Kidney capillary endothelial cell (primary cell): ENCODE measurements at regions not wholly inside any gene's neighbourhood (a gene's known extent, or its start where the extent isn't known, plus 50 kb on each side); places are given as distances from the start of the nearest gene placed in this dataset.
"Not testable (repeated sequence)": the region's sequence is repeated elsewhere in the genome, so short reads cannot be mapped to it uniquely, and the experiment has no call there.

ENCODE experiments used
- DNase-seq: peaks from one replicate; pipeline ENCODE4 v3.0.0-alpha.2; 2018; ENCODE audit warnings: low spot score

DNA sequence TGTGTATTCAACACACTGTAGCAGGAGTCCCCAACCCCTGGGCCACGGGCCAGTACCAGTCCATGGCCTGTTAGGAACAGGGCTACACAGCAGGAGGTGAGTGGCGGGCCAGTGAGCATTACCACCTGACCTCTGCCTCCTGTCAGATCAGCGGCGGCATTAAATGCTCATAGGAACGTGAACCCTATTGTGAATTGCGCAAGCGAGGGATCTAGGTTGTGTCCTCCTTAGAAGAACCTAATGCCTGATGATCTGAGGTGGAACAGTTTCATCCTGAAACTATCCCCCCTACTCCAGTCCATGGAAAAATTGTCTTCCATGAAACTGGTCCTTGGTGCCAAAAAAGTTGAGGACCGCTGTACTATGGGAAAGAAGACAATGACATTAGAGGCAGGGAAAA lies 386.9 kb downstream of the PREX1 start:
- no peak for DNase-seq

DNA sequence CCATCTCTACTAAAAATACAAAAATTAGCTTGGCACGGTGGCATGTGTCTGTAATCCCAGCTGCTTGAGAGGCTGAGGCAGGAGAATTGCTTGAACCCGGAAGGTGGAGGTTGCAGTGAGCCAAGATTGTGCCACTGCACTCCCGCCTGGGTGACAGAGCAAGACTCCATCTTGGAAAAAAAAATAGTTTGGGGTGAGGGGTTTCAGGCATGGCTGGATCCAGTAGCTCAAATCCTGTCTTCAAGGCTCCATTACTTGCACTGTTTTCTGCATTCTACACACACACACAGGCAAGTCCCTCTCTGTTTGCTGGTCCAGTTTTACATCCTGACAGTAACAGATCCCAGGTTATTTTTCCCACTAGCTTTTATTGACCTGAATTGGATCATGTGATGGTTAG lies 387.5 kb downstream of the PREX1 start:
- not testable (repeated sequence) for DNase-seq

DNA sequence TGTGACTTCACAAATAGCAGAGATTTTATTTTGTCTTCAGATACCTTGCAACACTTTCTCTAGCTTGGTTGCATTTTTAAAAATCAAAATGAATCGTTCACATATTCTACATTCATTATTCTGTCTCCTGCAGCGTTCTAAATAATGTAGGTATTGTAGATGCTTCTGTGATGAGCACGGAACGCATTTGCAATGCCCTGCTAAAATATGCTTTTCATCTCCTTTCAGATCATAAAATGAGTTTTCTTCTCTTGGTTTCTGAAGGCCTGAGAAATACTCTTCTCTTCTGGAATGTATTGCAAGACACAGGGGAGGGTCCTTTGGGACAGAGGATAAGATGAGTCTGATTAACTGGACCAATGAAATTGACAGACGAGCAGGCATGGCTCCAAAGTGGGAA lies 390.7 kb downstream of the PREX1 start:
- no peak for DNase-seq

DNA sequence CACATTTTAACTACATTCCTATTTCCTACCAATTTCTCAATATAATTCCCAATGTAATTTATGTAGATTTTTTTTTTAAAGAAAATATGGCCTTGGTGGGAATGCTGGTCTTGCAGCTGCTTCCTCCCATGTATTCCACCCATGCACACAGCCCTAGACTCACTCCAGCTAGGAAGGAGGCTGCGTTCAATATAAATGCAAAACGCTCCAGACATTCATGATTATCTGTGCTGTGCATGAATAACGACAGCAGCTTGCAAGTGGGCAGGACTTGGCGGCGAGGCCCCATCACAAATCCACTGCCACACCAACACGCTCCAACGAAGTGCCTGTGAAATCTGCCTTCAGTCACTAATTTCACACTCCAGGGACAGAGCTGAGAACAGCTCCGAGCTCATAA lies 391.2 kb downstream of the PREX1 start:
- not testable (repeated sequence) for DNase-seq

DNA sequence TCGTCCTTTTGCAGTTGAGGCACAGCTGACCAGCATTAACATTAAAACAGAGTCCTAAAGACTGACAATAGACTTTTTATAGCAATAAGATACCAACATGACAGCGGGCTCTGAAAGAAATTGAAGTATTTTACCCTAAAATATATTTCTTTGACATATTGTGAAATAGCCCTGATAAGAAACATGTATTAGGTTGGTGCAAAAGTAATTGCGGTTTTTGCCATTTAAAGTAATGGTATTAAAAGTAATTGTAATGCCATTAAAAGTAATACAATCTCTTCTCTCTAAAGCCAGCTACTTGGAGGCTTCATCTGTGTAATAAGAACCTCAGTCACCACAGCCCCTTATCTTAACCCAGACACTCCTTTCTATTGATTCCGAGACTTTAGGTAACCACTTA lies 394.6 kb downstream of the PREX1 start:
- no peak for DNase-seq

DNA sequence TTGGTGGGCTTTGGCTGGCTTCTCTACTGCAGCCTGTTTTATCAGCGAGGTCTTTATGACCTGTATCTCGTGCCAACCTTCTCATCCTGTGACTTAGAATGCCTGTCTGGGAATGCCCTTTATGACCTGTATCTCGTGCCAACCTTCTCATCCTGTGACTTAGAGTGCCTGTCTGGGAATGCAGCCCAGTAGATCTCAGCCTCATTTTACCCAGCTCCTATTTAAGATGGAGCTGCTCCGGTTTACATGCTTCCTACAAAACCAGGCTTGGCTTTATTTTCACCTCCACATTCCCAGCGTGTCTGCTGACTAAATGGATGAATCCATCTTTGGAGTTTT lies 395.3 kb downstream of the PREX1 start:
- DNase-seq, result no peak

DNA sequence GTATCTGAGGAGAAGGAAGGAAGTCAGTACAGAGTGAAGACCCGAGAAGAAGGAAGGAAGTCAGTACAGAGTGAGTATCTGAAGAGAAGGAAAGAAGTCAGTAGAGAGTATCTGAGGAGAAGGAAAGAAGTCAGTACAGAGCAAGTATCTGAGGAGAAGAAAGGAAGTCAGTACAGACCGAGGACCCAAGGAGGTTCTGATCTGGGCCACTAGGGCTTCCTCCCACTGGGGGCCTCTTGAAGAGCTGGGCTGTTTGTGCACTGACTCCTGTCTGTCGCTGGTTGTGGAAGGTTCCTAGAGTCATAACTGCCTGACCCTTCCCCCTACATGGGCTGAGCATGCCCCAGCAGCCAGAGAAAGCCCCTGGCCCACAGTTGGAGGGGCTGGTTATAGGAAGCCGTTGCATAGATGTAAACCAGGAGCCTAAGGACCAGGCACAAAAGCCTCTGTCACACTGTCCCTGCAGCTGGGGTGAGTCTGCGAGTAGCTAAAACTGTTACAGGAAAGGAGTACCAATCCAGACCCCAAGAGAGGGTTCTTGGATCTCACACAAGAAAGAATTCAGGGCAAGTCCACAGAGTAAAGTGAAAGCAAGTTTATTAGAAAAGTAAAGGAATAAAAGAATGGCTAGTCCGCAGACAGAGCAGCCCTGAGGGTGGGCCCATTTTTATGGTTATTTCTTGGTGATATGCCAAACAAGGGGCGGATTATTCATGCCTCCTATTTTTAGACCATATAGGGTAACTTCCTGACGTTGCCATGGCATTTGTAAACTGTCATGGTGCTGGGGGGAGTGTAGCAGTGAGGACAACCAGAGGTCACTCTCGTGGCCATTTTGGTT lies 395.9 kb downstream of the PREX1 start:
- no peak for DNase-seq

DNA sequence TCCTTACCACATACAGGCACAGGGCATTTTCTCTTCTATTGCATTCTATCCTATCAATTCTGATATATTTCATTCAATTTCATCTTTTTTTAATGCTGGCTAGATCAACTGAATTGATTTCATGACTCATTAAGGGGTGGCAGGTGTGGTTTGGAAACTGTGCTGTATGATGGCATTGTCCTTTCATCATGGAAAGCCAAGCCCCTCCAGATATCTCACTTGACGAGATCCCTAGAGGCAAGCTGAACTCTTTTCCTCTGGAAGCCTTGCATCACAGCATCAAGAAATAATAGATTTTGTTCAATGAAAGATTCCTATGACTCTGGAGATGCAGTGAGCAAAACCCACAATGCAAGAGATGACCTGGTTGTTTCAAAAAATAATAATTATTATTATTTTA lies 401.2 kb downstream of the PREX1 start:
- DNase-seq, result no peak

DNA sequence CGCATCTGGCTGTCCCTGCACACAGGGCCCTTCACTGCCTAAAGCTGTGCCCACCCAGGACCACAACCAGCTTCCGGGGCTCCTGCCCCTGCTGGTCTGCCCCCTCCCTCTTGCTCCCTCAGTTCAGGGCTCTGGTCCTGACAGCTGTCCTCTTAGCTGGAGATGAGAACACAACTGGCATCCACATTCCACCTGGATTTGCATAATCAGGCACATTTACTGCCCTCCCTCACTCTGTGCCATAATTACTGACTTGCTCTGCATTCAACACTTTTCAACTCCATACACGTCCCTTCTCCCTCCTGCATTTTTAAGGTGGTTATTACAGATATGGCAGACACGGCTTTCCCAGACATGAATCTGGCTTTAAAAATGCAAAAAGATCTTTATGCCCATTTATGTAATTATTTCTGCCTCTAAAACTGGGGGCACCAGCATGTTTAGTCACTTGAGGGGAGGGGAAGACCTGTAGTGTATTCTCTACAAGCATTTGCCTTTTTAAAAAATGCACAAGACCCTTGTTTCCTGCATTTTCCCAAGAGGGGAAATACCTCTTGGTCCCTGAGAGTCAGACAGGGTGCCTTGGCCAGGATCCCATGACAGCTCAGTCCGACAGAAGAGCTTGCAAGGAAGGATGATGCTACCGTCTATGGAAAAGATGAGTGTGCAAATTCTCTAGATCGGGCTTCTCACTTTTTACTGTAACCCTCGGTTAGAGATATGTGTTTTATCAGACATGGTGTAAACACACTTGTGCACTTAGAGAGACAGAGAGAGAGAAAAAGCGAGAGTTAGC lies 401.8 kb downstream of the PREX1 start:
- no peak for DNase-seq

DNA sequence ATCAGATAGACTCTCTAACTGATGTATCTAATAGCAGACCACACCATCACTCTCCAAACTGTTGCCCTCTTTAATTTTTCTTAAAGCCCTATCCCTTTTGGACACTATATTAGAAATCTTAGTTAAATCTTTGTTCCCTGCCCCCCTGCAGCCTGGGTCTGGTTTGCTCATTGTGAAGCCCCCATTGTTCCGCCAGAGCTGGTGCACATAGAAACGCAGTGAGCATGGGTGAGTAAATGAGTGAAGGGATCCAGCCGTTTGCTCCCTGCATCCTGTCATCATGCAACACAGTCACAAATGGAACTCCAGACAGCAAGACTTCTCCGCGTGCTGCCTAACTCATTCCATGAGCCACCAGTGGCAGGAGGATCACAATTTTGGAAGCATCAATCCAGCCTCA lies 402.5 kb downstream of the PREX1 start:
- DNase-seq, result no peak

DNA sequence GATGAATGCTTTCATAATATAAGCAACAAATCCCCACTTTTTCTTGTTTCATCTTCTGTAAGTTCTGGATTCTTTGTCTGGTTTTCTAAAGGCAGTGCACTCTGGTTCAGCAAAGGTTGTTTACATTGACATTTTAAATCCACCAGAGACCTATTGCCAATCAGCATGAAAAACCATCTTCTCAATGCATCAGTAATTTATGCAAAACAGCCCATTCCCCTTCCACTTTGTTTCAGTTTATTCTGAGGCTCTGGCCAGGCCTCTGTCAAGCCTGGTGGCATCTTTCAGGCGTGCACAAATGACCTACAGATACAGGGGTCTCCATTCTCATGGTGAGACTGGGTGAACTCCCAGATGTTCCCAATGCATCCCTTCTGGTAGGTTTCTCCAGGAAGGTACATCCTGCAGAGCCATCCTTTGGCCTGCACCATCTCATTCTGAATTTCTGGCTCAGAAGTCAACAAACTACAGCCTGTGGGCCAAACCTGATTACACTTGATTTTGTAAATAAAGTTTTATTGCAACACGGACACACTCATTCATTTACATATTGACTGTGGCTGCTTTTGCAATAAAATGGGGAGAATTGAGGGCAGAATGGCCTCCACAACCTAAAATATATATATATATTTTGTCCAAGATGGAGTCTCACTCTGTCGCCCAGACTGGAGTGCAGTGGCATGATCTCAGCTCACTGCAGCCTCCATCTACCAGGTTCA lies 405.4 kb downstream of the PREX1 start:
- no peak for DNase-seq

DNA sequence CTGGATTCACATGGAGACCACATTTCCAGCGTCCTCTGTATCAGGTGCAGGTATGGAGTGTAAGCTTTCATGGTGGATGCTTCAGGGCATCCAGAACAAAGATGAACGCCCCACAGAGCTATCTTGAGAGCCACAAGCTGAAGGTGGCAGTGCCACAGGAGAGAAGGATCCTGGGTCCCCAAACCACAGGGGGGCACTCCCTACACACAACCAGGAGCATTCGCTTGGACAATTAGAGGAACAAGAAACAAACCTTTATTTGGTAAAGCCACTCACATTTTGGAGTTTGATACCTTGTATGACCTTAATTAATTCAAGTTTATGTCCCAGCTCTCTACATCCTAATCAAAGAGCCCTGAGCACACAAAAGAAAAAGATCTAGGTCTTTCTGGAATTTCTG lies 406.3 kb downstream of the PREX1 start:
- no peak for DNase-seq

DNA sequence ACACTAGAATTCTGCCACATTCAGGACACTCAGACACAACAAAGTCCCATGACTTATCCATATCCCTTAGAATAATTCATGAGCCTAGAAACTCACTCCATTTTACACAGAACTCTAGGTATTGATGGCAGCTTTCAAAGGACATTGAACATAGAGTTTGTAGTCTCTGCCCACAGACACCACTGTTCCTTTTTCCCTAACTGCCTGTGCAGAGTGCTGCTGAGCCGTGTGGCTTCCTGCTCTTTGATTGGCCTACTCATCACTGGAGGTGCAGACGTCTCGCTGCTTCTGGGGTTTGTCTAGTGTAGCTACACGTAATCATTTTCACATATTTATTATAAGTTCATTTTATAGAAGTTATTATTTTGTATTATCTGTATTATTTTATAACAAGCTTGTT lies 407.6 kb downstream of the PREX1 start:
- no peak for DNase-seq

DNA sequence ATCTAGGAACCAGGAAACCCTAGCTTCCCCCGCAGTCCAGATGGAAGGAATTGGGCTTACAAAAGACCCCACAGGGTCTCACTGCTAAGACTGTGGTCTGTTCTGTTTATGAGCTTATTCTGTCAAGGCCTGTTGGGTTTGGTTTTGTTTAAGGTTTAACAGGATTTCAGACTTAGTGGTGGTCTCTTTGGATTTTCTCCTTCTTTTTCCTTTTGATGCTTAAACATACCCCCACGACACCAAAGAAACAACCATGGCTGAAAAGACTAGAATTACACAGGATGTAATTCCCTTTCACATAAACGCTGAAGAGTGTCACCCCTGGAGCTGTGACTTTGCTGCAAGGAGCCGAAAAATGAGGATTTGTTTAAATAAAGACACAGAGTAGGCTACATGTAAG lies 408.6 kb downstream of the PREX1 start:
- no peak for DNase-seq

DNA sequence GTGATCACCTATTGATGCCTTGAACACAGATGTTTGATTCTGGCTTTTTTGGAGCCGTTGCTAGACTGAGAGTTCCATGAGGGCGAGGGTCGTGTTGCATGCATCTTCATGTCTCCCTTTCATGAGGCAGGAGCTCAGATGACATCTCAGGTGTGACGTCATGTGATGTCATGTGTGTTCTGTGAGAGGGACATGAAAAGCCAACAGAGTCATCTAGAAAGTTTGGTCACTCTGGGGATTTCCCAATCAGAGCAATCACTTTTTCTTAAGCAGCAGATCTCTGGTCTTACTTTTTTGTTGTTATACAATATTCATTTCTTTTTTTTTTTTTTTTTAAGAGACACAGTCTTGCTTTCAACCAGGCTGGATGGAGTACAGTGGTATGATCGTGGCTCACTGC lies 411.8 kb downstream of the PREX1 start:
- DNase-seq, result no peak

DNA sequence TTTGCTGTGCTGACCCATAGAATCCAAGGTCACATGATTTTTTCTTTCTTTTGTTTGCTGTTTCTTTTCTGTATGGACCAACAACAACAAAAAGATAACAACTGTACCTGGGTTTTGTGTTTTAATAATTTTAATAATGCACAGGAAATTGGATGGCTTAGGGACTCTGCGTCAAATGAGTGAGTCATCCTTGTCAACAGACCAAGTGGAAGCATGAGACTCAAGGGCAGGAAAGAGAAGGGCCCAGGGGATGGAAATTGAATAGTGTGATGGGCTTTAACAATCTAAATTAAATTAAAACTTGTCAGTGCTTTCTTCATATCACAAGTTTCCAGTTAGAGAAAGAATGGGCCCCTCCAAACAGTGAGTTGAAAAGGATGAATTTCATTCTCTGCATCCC lies 413.0 kb downstream of the PREX1 start:
- peak; percentile 34 for DNase-seq

DNA sequence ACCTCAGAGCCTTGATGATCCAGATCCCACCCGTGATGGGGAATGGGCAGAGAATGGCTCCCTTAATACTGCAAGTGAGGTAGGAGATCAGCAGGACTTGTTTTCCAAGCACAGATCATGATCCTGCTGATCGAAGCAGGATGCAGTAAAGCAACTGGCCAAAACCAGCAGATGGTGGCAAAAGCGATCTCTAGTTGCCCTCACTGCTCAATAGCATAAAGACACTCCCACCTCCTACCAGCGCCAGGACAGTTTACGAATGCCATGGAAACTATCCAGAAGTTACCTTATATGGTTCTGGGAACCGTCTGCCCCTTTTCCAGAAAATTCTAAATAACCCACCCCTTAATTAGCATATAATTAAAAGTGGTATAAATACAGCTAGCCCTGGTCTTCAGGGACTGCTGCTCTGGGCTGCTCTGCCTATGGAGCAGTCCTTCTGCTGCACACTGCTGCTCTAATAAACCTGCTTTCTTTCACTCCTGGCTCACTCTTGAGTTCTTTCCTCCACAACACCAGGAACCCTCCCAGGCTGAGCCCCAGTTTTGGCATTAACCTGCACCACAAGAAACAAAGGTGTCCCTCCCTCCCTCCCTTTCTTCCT lies 415.8 kb downstream of the PREX1 start:
- DNase-seq, result no peak

DNA sequence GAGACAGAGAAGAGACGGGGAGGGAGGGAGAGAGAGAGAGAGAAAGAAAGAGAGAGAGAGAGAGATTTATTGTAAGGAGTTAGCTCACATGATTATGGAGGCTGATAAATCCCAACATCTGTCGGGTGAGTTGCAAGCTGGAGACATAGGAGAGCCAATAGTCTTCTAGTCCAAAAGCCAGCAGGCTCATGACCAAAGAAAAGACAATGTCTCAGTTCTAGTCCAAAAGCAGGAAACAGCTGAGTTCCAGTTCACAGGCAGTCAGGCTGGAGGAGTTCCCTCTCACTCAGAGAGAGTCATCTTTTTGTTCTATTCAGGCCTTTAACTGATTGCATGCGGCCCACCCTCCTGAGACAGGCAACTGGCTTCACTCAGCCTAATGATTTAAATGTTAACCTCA lies 416.6 kb downstream of the PREX1 start:
- DNase-seq, result peak; percentile 25

DNA sequence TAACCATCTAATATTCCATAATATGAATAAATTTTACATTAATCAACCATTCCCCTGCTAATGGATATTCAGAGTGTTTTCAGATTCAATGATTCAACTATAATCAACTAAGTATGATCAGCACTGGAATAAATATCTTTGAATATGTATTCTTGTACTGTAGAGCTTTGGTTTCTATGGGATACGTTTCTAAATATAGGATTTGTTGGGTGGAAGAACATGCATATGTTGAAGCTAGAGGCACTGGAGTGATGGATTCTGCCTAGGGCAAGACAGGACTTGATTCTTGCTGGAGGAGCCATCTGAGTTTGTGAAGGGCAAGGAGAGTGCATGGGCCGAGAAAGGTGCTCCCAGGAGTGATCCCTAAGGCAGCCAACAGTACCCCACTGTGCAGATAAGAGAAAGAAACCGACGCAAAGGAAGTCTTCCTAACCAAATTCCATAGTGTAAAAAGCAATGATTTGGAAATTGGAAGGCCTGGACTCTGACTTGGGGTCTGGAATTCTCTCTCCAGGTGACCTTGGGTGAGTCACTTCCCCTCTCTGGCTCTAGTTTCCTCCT lies 418.7 kb downstream of the PREX1 start:
- DNase-seq, result no peak

DNA sequence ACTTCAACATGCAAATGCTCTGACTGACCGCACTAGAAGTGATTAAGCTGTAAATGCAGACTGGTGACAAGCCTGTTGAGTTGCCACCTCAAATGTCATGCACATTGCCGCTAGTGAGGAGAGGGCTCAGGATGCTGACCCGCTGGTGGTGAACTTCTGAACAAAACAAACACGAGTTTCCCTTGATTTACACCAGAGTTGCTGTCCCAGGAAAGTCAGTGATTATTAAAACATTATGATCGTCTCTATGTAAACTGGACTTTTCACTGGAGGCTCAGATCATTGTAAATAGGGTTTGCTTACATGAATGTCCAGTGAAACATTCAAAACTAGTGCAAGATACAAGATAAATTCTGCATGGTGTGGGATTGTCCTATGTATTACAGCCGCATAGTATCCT lies 420.1 kb downstream of the PREX1 start:
- no peak for DNase-seq

DNA sequence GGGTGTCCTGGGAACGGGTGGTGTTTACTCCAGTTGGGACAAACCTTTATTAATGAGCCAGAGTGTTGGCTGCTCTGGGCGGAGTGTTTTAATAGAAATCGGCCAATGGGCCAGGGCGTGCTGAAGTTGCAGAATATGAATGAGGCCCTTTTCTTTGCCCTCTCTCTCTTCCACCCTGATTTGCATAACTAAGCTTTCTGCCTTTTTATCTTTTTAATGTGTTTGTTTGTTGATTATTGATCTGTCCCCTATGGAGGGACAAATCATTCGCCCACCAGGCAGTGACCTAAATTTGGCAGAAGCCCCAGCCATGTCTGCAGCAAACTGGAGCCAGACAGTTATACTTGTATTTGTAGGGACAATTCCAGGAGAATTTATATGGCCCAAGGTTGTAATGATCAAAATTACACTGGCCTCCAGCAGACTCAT lies 420.9 kb downstream of the PREX1 start:
- DNase-seq, result no peak

DNA sequence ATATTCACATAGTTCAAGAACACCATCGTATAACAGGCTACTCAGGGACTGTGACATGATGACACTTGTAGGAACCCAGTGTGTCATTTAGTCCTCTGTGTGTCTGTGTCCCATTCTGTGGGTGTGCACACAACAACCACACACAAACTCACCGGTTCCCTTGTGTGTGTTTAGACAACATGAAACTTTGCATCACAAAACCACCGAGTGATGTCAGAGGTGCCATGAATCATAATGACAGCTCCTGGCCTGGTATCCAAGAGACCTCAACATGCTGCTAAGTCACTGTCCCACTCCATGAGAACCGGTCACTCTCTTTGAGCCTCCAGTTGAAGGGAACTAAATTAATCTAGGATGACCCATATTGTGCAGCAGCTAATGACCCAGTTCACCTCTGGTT lies 421.3 kb downstream of the PREX1 start:
- DNase-seq, result no peak
